GDM1 (cell line): ENCODE measurements at regions not wholly inside any gene's neighbourhood (a gene's known extent, or its start where the extent isn't known, plus 50 kb on each side); places are given as distances from the start of the nearest gene placed in this dataset.
"Not testable (repeated sequence)": the region's sequence is repeated elsewhere in the genome, so short reads cannot be mapped to it uniquely, and the experiment has no call there.

Experiments used
- DNase-seq: peaks from one replicate; lab custom pipeline; 2025; lab: John Stamatoyannopoulos, UW

DNA sequence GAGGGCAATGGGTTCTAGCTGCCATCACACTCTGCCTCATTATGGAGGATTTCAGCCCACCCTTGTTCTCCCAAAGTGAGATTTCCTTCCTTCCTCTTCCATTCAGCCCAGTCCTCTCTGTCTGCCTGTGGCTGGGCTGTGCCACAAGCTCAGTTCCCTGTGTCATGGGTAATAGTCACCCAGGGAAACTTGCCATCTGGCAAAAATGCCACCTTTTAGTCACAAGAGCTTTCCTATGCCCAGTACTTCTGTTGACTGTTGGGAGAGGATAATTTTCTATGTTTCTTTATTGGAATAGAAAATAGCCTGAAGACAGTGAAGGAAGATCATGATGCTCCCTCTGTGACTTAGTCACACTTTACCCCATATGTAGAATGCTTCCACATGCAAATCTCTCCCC, 71.4 kb downstream of the TLR4 start:
- DNase-seq, result no peak

DNA sequence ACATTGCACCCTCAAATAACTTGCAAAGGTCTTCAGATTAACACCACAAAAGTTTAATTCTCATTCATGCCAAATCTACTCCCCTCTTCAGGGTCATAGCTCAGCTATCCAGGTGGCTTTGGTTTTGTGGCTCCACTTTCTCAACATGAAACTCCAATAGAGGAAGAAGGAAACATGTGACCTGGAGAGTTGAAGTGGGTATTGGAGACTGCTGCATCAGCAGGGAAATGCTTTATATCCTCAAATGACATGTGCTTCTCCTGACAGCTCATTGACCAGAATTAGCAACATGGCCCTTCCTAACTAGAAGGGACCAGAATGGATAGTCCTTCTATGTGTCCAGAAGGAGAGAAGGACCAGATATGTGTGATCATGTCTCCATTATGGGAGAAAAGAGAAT, 73.6 kb downstream of the TLR4 start:
- no peak for DNase-seq

DNA sequence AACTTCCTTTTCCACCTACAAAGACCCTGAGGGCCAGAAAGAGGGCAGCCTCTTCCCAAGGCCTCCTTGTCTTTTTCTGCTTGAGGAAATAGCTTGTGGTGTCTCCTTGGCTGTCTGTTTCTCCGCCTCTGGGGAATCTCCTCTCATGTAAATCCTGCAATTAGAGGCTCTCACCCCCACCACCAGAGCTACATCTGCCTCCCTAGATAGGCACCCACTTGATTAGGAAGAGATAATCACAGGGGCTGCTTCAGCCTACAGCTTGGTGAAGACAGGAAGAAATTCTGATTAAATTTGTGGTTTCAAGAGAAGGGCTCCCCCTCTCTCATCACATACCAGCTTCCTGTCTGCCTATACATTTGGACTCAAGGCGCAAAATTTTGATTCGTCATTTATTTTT, 75.6 kb downstream of the TLR4 start:
- DNase-seq, result no peak

DNA sequence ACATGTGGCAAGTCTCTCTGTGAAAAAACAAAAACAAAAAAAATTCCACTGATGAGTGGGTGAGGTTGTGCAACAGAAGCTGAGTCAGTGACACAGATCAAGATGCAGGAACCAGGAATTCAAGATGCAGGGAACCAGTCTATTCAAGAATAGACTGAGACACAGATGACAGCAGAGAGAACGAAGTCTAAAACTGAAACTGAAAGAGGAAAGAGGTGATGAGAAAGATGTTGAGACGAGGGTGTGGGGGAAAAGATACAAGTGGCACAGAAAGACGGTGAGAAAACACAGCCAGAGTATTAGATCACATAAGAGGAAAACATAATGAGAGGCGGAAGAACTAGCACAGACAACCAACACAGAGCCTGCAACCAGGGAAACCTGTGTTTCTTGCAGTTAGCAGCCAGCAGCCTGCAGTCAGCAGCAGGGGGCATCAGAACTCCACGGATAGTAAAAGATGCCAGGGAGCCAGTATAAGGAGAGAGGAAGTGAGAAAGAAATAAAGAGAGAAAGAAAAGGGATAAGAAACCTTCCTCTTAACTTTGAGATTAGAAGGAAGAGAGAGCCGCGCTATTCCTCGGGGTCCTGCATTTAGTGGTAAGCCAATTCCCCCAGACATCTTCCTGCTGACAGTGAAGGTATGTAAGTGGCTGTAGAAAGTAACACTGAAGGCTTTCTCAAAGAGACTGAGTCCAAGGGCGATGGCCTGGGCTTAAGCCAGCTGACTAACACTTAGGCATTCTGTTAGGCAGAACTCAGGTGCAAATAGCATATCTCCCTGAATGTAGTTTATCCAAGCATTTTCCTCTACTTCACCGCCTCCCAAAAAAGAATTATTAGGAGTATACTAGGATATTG, 79.0 kb downstream of the TLR4 start:
- DNase-seq, result peak; percentile 29

DNA sequence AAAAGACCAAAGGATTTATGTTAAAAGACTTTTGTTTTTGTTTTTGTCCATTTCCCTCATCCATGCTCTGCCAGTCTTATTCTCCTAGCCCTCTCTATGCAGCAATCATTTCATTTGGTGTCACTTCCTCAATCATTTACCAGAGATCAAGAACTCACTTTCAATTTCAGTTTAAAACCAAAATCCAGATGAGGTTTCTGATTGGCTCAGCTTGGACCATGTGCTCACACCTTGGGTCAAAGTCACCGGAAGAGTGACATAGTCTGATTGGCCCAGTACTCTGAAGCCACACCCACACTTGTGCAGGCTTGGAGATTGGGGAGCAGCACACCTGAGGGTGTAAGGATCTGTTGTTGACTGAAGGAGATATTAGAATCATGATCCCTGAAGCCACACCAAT, 79.6 kb downstream of the TLR4 start:
- peak; percentile 16 for DNase-seq

DNA sequence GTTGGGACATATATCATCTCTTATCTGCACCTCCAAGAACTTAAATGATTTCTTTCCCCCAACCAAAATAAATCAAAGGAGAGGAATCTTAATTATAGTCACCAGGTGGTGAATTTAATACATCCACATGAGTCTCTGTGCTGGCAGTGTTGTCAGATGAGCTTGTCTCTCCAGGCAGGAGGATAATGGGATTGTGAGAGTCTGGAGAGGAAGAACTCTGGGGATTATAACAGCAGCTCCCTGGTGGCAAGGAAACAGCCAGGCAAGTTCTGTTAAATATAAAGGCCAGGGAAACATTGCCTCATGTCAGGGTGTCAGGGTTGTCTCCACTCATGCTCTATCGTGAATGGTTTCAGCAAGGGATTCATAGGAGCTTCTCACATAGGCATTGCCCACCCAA, 80.8 kb downstream of the TLR4 start:
- DNase-seq, result no peak

DNA sequence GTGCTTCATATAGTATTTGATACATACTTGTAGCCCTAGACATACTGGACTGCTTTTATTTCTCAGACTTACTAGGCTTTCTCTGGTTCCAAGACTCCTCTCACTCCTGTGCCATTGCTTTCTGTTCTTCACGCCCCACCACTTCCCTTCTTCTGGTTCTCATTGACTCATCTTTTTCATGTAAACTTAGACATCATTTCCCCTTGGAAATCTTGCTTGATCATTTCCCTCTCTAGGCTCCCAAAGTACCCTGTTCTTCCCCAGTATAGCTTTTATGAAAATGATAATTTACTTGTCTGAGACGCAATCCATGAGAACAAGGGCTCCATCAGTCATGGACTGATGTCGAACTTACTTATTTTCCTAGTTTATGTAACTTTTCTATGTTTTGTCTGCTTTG, 83.5 kb downstream of the TLR4 start:
- no peak for DNase-seq

DNA sequence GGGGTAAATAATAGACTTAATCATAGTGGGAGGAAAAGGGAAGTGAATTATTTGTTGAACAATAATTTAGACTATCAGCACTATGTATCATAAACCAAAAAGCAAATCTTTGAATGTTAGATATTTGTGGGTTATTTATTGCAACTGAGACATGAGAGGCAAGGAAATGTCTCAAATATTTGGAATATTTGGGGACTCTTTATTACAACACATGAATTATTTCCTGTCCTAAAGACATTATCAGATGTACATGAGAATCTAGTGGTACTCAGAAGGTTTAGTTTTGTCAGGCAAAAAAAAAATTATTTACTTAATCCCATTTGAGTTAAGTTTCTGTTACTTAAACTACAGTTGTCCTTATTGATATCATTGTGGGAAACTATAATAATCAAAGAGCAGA, 91.1 kb downstream of the TLR4 start:
- no peak for DNase-seq

DNA sequence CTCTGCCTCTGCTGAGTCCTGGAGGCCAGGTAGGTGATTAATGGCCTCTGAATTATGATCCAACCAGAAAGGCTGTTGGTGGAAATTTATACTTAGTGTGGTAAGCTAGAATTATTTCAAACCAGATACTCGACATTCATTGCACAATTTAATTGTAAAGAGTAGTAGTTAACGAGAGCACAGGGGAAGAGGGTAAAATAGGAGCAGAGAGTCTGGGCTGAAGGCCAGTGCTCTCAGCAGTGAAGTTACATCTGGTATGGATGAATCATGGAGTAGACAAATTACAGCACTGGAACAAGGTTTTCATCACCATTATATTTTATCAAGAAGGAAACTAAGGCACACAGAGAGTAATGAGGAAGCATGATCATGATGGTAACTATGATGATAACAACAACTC, 92.5 kb downstream of the TLR4 start:
- no peak for DNase-seq

DNA sequence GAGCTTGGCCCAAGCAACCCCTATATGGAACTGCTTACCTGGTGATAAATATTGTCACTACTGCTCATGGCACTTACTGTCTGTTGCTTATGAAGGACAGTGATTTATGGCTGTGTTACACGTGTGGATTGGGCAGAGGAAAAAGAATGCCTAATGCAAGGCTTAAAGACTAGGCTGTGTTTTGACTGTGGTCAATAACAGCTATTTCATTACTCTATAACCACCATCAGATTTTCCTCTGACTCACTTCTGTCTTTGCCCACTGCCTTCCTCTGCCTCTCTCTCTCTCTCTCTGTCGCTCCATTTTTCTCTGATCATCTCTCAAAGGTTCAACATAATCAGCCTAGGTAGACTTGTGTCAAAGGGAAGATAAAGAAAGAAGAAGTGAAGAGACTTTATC, 96.2 kb downstream of the TLR4 start:
- DNase-seq, result no peak

DNA sequence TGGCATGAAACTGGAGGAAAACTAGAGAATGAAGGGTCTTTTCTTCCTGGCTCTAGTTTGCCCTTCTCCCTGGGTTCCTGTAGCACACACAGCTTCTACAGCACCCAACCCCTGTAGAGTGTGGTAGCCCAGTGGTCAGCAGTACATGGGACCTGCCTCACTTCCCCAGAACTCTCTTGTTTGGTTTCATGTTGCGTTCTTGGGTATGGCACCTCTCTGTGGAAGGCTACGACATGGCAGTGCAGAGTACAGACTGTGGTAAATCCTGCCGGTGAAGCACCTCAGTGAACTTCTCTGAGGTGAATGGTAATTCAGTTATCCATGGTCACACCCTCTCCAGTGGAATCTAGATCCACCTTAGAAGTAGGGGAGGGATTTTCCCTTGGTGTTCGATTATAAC, 105.5 kb downstream of the TLR4 start:
- DNase-seq, result no peak

DNA sequence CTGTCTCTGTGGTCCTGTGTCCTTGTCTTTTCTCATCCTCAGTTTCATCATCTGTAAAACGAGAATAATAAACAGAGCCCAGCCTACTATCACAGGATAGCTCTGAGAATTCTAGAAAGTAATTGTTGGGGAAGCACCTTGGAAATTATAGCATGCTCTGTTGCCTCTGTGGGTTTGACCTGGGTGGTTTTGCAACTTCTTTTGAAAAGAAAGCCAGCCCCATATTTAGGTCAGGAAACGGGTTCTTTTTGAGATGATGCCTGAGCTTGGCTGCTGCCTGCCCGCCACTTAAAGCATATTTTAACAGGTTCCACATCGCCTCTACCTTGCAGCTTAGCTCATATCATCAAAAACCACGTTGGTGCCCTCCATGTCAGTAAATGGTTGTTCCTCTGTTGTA, 111.1 kb downstream of the TLR4 start:
- DNase-seq, result no peak

DNA sequence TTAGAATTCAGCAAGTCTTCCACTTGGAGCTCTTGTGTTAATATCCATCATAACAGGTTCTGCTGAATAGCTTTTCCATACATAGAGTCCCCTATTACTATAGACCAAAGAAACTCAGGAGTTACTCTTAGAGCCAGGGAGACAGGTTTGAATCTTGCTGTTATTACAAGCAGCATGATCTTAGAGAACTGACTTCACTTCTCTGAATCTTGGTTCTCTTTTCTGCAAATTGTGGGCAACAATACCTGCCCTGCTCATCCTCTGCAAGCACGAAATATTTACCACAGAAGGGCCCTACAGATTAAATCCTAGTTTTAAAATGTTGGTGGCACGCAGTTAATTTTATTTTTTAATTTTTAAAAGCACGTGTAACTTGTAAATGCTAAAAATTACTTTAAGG, 111.7 kb downstream of the TLR4 start:
- DNase-seq, result no peak

DNA sequence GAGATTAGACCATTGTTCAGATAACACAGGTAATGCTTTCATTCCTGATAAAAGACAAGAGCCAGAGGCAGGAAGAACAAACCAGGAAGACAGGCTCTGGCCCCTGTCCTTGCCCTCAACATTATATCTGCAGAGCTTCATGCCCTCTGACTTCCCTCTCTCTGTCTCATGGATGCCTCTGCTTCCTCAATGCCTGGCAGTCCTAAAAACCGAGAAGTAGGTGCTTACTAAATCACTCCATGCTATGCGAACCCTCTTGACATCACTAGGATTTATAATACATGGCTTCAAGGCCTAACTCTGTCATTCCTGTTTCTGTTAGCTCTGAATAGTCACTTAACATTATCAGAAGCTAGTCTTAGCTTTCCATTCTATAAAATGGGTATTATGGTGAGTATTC, 117.8 kb downstream of the TLR4 start:
- no peak for DNase-seq

DNA sequence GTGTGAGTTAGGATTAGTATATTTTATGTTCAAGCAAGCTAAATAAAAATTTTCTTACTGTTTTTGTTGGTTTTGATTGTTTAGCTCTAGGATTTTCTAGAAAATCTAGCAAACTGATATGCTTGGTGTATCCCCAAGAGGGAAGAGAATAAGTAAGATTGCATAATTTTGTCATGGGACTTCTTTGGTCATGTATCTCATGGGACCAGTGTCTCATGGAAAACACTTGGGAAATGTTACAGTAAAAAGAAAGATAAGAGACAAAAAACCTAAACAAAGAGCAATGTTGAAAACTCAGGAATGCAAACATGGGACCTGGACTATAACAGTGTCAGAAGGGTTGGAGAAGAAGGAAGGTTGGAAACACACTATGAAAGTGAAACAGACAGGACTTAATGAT, 119.4 kb downstream of the TLR4 start:
- DNase-seq, result no peak

DNA sequence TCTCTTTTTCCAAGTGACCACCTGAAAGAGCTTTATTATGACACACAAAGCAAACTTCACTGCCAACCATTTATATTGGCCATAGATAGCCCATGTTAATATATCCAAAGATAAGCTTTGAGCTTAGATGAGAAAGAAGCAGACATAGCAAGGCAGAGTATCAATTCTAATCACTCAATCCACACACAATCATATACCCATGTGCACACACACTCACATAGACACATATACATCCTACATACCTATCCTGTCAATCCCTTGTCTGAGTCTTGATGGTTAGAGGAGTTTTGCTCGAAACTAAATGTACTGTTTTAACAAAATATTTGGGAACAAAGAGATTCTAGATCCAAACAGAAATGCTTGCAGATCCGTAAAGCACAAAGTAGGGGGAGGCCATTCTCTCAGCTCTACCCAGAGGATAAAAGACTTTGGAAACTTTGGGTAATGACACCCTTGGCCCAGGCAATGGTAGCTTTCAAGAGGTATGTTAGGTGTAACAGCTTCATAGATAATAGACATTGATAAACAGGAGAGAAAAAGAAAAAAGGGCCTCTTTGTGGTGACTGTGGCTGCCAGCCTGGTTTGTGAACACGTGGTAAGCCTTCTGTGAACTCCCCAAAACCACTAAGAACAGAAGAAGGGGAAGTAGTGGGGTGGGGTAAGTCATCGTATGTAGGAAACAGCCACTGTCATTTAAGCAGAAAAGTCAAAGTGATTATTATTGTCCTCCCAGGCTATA, 121.6 kb downstream of the TLR4 start:
- DNase-seq, result peak; percentile 67

DNA sequence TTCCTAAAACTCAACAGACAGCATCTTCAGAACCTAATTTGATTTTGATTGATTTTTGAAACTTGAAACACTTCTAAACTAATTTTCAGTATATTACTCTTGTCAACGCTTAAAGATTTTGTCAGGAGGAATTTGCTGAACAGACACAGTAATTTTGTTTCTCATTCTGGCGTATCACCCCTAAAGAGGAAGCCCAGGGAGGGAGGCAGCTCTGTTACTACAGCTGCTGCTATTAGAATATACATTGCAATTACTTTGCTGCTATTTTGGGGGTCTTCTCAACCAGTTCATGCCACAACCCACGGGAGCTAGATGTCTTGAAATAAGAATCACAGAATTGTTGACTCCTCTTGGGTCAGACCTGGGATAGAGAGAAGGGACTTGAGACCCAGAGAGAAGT, 122.6 kb downstream of the TLR4 start:
- DNase-seq, result no peak

DNA sequence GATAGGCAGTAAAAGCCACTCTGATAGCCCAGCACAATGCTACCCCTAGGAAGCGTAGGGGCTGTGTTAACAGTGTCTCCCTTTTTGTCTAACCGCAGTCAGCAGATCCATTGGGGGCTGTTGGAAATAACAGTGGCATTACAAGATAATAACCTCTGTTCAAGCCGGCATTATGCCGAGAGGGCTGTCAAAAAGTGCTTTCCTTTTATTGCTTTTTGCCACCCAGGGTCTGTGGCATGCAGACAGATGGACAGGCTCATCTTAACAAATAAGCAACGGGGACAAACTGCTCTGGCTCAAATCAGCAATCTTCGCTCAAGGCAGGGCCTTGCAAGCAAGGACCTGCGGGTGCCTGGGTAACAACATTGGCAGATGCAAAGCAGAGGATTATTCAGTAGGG, 123.3 kb downstream of the TLR4 start:
- DNase-seq, result no peak

DNA sequence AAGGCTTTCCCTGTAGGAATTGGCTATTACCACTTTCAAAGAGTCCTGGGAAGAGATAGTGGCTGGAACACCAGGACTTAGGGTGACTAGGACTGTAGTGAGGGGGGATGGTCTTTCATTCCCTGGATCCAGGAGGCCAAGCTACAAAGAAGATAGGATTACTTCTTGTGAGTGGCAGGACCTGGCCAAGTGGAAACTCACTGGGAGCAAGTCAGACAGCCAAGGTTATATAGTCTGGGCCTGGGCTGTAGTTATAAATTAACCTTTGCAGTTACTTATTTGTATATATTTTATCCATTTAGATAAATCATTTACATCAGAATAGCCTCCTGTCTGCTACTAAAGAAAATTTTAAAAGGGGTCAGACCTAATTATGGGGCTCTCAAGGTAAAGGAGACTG, 124.3 kb downstream of the TLR4 start:
- no peak for DNase-seq

DNA sequence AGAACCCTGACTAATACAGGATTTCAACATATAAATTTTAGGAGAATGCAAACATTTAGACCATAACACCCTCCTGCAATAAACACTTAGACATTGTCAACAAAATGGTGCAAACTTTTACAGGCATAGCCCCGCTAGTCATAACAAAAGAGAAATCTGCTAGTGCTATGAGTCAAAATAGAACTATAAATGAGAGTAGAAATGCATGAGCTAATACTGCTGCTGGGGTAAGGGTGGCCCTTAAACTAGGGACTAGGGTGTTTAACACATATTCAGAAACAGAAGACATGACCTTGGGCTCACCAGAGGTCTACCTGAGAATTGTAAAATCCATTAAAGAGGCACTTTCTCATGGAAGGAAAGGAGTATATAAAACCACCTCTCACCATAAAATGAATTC, 131.6 kb downstream of the TLR4 start:
- DNase-seq, result no peak

DNA sequence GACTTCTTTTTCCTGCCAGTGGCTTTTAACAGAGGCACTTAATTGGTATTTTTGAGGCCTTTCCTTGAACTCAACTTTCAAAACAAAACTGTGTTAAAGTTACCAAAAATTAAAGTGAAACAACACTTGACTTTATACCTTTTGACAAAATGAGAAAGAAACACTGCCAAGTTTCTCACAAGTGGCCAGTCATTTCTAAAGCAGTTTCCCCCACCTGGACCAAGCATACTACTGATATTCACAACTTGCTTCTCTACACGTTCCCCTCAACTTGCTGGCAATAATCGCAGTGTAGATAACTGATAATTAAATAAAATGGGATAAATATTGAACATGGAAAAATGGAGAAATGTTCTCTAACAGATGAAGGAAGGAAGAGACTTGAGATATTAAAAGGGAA, 135.7 kb downstream of the TLR4 start:
- DNase-seq, result no peak

DNA sequence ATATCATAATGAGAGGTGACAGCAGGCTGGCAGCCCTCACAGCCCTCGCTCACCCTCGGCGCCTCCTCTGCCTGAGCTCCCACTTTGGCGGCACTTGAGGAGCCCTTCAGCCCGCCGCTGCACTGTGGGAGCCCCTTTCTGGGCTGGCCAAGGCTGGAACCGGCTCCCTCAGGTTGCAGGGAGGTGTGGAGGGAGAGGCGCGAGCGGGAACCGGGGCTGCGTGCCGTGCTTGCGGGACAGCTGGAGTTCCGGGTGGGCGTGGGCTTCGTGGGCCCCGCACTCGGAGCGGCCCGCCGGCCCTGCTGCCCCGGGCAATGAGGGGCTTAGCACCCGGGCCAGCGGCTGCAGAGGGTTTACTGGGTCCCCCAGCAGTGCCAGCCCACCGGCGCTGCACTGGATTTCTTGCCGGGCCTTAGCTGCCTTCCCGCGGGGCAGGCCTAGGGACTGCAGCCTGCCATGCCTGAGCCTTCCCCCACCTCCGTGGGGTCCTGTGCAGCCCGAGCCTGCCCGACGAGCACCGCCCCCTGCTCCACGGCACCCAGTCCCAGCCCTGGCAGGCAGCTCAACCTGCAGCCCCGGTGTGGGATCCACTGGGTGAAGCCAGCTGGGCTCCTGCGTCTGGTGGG, 147.7 kb downstream of the TLR4 start:
- DNase-seq, result not testable (repeated sequence)

DNA sequence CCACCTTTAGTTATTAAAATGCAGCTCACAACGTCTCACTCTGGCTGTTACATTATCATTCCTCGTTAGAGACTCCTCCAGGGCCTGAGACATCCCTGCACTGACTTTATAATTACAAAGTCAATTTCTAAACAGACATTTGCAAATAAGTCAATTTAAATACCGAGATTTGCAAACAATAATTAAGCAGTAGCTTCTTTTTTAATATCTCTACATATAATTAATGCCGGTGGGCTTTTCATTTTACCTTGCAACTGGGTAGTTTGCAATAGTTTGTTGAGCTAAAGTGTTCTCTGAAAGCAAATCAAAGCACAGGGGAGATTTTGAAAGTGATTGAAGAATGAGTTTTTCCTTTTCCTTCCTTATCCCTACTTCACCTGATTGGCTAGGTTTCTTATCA, 154.4 kb downstream of the TLR4 start:
- no peak for DNase-seq
